H4 (cell line): ENCODE measurements at regions not wholly inside any gene's neighbourhood (a gene's known extent, or its start where the extent isn't known, plus 50 kb on each side); places are given as distances from the start of the nearest gene placed in this dataset.
"Not testable (repeated sequence)": the region's sequence is repeated elsewhere in the genome, so short reads cannot be mapped to it uniquely, and the experiment has no call there.

Experiments
- DNase-seq: peaks from one replicate; pipeline ENCODE4 v3.0.0-alpha.2; 2015; ENCODE audit warnings: low spot score

GRCh38 chrX:42832764-42833549, 55.0 kb upstream of the PPP1R2C start:
- DNase-seq: no peak

GRCh38 chrX:42833550-42833940, 55.6 kb upstream of the PPP1R2C start:
- not testable (repeated sequence) for DNase-seq

- DNase-seq: no peak
Measured at GRCh38 chrX:42837101-42837726, 59.3 kb upstream of the PPP1R2C start.

- DNase-seq: no peak
Measured at GRCh38 chrX:42837747-42838146, 59.8 kb upstream of the PPP1R2C start.

GRCh38 chrX:42839632-42840031, 61.7 kb upstream of the PPP1R2C start:
- no peak for DNase-seq

GRCh38 chrX:42846741-42847140, 68.8 kb upstream of the PPP1R2C start:
- no peak for DNase-seq

GRCh38 chrX:42855259-42855658, 77.3 kb upstream of the PPP1R2C start:
- no peak for DNase-seq

GRCh38 chrX:42857766-42858165, 79.8 kb upstream of the PPP1R2C start:
- no peak for DNase-seq

- DNase-seq: no peak
Measured at GRCh38 chrX:42869011-42869410, 91.0 kb upstream of the PPP1R2C start.

- no peak for DNase-seq
Measured at GRCh38 chrX:42869659-42870476, 91.9 kb upstream of the PPP1R2C start.

GRCh38 chrX:42886519-42886918, 108.6 kb upstream of the PPP1R2C start:
- no peak for DNase-seq

- DNase-seq: no peak
Measured at GRCh38 chrX:42900947-42901346, 123.0 kb upstream of the PPP1R2C start.

- no peak for DNase-seq
Measured at GRCh38 chrX:42902513-42902912, 124.5 kb upstream of the PPP1R2C start.

- DNase-seq: peak; percentile 65
Measured at GRCh38 chrX:42920752-42921151, 142.8 kb upstream of the PPP1R2C start.

GRCh38 chrX:42930071-42930470, 152.1 kb upstream of the PPP1R2C start:
- DNase-seq: no peak

- DNase-seq: no peak
Measured at GRCh38 chrX:42930951-42931350, 153.0 kb upstream of the PPP1R2C start.

- no peak for DNase-seq
Measured at GRCh38 chrX:42933187-42933586, 155.2 kb upstream of the PPP1R2C start.

GRCh38 chrX:42934020-42934726, 156.2 kb upstream of the PPP1R2C start:
- peak; percentile 13 for DNase-seq

- DNase-seq: no peak
Measured at GRCh38 chrX:42941671-42942070, 163.7 kb upstream of the PPP1R2C start.

GRCh38 chrX:42943051-42943974, 165.3 kb upstream of the PPP1R2C start:
- no peak for DNase-seq
